Right atrium auricular region (tissue), 2 donors: ENCODE measurements at regions not wholly inside any gene's neighbourhood (a gene's known extent, or its start where the extent isn't known, plus 50 kb on each side); places are given as distances from the start of the nearest gene placed in this dataset.

ENCODE experiments used
- DNase-seq: peaks from one replicate; pipeline ENCODE4 v3.0.0-alpha.2; 2019; ENCODE audit warnings: low spot score
- H3K27ac ChIP-seq, 2 donors: fragments of 200-600 bp; sonication (generic); 1 replicate in 1 of 2; 2 replicates in 1 of 2; pipeline ENCODE4 v1.5.1; 2016 to 2019
- H3K27me3 ChIP-seq, 2 donors: fragments of 200-600 bp; sonication (generic); one replicate each; pipeline versions ENCODE4 v1.5.1 to v1.6.0; 2017 to 2019
- H3K36me3 ChIP-seq: fragments of 200-600 bp; sonication (generic); one replicate; pipeline ENCODE4 v1.5.1; 2016
- H3K4me1 ChIP-seq, 2 donors: fragments of 200-600 bp; sonication (generic); one replicate each; pipeline versions ENCODE4 v1.5.1 to v1.6.0; 2017 to 2019
- H3K4me3 ChIP-seq, 2 donors: fragments of 200-600 bp; sonication (generic); 1 replicate in 1 of 2; 2 replicates in 1 of 2; pipeline ENCODE4 v1.5.1; 2017 to 2019; ENCODE audit warnings: mild to moderate bottlenecking in 1 of 2, moderate library complexity in 1 of 2
- H3K9me3 ChIP-seq, 2 donors: fragments of 200-600 bp; sonication (generic); one replicate each; pipeline ENCODE4 v1.5.1; 2019
- CTCF ChIP-seq, 2 donors: fragments of 200-600 bp; sonication (generic); IDR thresholded peaks; one replicate each; pipeline ENCODE4 v1.5.1; 2019; ENCODE audit warnings: antibody characterized with exemption in 2 of 2

GRCh38 chr2:219998714-219999227 is 371.3 kb downstream of the SLC4A3 start:
- Histone ChIP-seq H3K36me3 (no peaks in the 10 kb centered on the region), H3K4me3 (no peak overlapping the region)
- no peak for TF ChIP-seq CTCF (IDR thresholded peaks at IDR 0.05)

GRCh38 chr2:220000080-220000479 is 372.6 kb downstream of the SLC4A3 start:
- H3K4me3 ChIP-seq: no peak overlapping the region
- no peaks in the 10 kb centered on the region for H3K36me3 ChIP-seq
- H3K4me1 ChIP-seq: peaks cover 0 to 6% of the 10 kb centered on the region in 2 donors
- TF ChIP-seq CTCF (IDR thresholded peaks at IDR 0.05): no peak
- no peaks in the 10 kb centered on the region for H3K27me3 ChIP-seq
- DNase-seq: no peak
- no peak overlapping the region for H3K27ac ChIP-seq
- H3K9me3 ChIP-seq: no peaks in the 10 kb centered on the region

More at GRCh38 chr2:219998714-219999227, 371.3 kb downstream of the SLC4A3 start:
- no peak for DNase-seq
- Histone ChIP-seq H3K27me3 (no peaks in the 10 kb centered on the region), H3K4me1 (peaks cover 0 to 6% of the 10 kb centered on the region in 2 donors), H3K9me3 (no peaks in the 10 kb centered on the region), H3K27ac (no peak overlapping the region)

- no peak for TF ChIP-seq CTCF (IDR thresholded peaks at IDR 0.05)
- Histone ChIP-seq H3K27me3 (no peaks in the 10 kb centered on the region), H3K9me3 (no peaks in the 10 kb centered on the region), H3K36me3 (no peaks in the 10 kb centered on the region), H3K4me3 (no peak overlapping the region), H3K27ac (no peak overlapping the region), H3K4me1 (peaks cover 0 to 6% of the 10 kb centered on the region in 2 donors)
- DNase-seq: no peak
Measured at GRCh38 chr2:220000586-220000985, 373.2 kb downstream of the SLC4A3 start.

GRCh38 chr2:220001751-220002150 is 374.3 kb downstream of the SLC4A3 start:
- no peak for DNase-seq
- Histone ChIP-seq H3K4me1 (peaks cover 0 to 9% of the 10 kb centered on the region in 2 donors), H3K27ac (no peak overlapping the region), H3K27me3 (no peaks in the 10 kb centered on the region), H3K36me3 (no peaks in the 10 kb centered on the region), H3K9me3 (no peaks in the 10 kb centered on the region), H3K4me3 (no peak overlapping the region)
- no peak for TF ChIP-seq CTCF (IDR thresholded peaks at IDR 0.05)

GRCh38 chr2:220002251-220002650 is 374.8 kb downstream of the SLC4A3 start:
- H3K27ac ChIP-seq: no peak overlapping the region
- H3K9me3 ChIP-seq: no peaks in the 10 kb centered on the region
- H3K4me3 ChIP-seq: no peak overlapping the region
- TF ChIP-seq CTCF (IDR thresholded peaks at IDR 0.05): no peak
- H3K27me3 ChIP-seq: no peaks in the 10 kb centered on the region
- DNase-seq: no peak
- H3K4me1 ChIP-seq: peaks cover 0 to 9% of the 10 kb centered on the region in 2 donors
- H3K36me3 ChIP-seq: no peaks in the 10 kb centered on the region

GRCh38 chr2:220002699-220003098 is 375.3 kb downstream of the SLC4A3 start:
- H3K4me1 ChIP-seq: peaks cover 0 to 9% of the 10 kb centered on the region in 2 donors
- no peaks in the 10 kb centered on the region for H3K27me3 ChIP-seq
- H3K27ac ChIP-seq: no peak overlapping the region
- H3K4me3 ChIP-seq: no peak overlapping the region
- no peaks in the 10 kb centered on the region for H3K36me3 ChIP-seq
- H3K9me3 ChIP-seq: no peaks in the 10 kb centered on the region
- no peak for DNase-seq
- TF ChIP-seq CTCF (IDR thresholded peaks at IDR 0.05): no peak
